Upper lobe of right lung (tissue), 1 donor: ENCODE measurements at regions not wholly inside any gene's neighbourhood (a gene's known extent, or its start where the extent isn't known, plus 50 kb on each side); places are given as distances from the start of the nearest gene placed in this dataset.
A peak's percentile ranks its signal among the peaks of the same experiment; 100 is the strongest.

Experiments used
- ATAC-seq: fragments of 200-7000 bp; cut with Tn5 transposase; one replicate; pipeline ENCODE4 v1.9.1; 2020; ENCODE audit warnings: mild to moderate bottlenecking, moderate library complexity
- DNase-seq: peaks from one replicate; pipeline ENCODE4 v3.0.0-alpha.2; 2020
- H3K27ac ChIP-seq: fragments of 200-600 bp; one replicate; pipeline ENCODE4 v1.8.0; 2022
- H3K27me3 ChIP-seq: fragments of 200-600 bp; one replicate; pipeline ENCODE4 v1.8.0; 2022; ENCODE audit warnings: mild to moderate bottlenecking
- H3K36me3 ChIP-seq: fragments of 200-600 bp; one replicate; pipeline ENCODE4 v1.8.0; 2022
- H3K4me1 ChIP-seq: fragments of 200-600 bp; one replicate; pipeline ENCODE4 v1.8.0; 2022
- H3K4me3 ChIP-seq: fragments of 200-600 bp; one replicate; pipeline ENCODE4 v1.8.0; 2022; ENCODE audit warnings: mild to moderate bottlenecking
- H3K9me3 ChIP-seq: fragments of 200-600 bp; one replicate; pipeline ENCODE4 v1.8.0; 2022
- intact Hi-C: fragments of 100-400 bp; cut with DNase I; formaldehyde crosslinking; loops from one replicate; pipeline ENCODE4 v1.11.0; 2022
- TF ChIP-seq, protein P1 (sequence below): fragments of 200-600 bp; IDR thresholded peaks from one replicate; pipeline ENCODE4 v1.8.0; 2022; ENCODE audit warnings: antibody characterized with exemption
- donor health status: DM: no; HTN: yes; CAD: no; lungs with severe emphysema.

DNA sequence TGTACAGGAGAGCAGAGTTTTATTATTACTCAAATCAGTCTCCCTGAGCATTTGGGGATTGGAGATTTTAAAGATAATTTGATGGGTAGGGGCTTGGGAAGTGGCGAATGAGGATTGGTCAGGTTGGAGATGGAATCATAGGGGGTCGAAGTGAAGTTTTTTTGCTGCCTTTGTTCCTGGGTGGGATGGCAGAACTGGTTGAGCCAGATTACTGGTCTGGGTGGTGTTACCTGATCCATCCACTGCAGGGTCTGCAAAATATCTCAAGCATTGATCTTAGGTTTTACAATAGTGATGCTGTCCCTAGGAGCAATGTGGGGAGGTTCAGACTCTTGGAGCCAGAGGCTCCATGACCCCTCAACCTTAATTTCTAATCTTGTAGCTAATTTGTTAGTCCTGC lies 108.8 kb downstream of the BACH1 start:
- H3K27me3 ChIP-seq: no peaks in the 10 kb centered on the region
- H3K9me3 ChIP-seq: no peaks in the 10 kb centered on the region
- intact Hi-C loops: no loop called here
- ATAC-seq (no peak), DNase-seq (no peak)
- no peaks in the 10 kb centered on the region for H3K36me3 ChIP-seq
- H3K4me1 ChIP-seq: no peaks in the 10 kb centered on the region
- TF ChIP-seq, protein P1, sequence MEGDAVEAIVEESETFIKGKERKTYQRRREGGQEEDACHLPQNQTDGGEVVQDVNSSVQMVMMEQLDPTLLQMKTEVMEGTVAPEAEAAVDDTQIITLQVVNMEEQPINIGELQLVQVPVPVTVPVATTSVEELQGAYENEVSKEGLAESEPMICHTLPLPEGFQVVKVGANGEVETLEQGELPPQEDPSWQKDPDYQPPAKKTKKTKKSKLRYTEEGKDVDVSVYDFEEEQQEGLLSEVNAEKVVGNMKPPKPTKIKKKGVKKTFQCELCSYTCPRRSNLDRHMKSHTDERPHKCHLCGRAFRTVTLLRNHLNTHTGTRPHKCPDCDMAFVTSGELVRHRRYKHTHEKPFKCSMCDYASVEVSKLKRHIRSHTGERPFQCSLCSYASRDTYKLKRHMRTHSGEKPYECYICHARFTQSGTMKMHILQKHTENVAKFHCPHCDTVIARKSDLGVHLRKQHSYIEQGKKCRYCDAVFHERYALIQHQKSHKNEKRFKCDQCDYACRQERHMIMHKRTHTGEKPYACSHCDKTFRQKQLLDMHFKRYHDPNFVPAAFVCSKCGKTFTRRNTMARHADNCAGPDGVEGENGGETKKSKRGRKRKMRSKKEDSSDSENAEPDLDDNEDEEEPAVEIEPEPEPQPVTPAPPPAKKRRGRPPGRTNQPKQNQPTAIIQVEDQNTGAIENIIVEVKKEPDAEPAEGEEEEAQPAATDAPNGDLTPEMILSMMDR: no peak
- no peak overlapping the region for H3K27ac ChIP-seq
- H3K4me3 ChIP-seq: no peak overlapping the region

DNA sequence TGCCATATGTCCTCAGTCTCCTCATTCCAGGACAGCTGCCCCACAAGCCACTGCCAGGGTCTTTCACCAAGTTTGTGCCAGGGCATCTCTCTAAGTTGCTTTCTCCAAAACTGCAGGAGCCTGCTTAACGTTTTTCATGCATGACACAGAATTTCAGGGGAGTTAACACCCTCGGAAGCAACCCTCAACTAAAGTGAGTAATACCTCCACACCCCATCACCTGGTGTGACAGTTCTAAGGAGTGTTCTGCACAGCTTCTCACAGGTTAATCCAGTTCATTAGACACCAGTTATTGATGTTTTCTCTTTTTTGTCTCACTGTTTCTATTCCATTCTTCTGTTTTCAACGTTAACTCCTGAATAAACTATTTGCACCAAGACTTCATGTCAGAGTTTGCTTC lies 115.0 kb downstream of the BACH1 start:
- DNase-seq (no peak), ATAC-seq (no peak)
- Histone ChIP-seq H3K36me3 (no peaks in the 10 kb centered on the region), H3K9me3 (no peaks in the 10 kb centered on the region), H3K4me1 (no peaks in the 10 kb centered on the region), H3K27me3 (no peaks in the 10 kb centered on the region), H3K27ac (no peak overlapping the region), H3K4me3 (no peak overlapping the region)
- TF ChIP-seq, protein P1: no peak
- intact Hi-C loops: no loop called here

DNA sequence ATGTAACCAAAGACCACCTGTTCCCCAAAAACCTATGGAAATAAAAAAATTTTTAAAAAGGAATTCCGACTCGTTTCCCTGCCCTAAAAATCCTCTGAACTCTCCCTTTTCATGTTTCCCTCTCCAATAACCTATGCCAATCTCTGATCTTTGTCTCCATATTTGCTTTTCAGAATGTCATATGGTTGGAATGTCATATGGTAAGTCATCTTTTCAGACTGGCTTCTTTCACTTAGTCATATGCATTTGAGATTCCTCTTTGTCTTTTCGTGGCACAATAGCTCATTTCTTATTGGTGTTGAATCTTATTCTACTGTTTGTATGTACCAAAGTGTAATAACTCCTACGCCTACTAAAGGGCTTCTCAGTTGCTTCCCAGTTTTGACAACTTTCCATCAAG lies 117.5 kb downstream of the BACH1 start:
- Histone ChIP-seq H3K4me1 (no peaks in the 10 kb centered on the region), H3K27me3 (no peaks in the 10 kb centered on the region), H3K27ac (no peak overlapping the region), H3K4me3 (no peak overlapping the region), H3K9me3 (no peaks in the 10 kb centered on the region), H3K36me3 (no peaks in the 10 kb centered on the region)
- TF ChIP-seq, protein P1: no peak
- no peak for ATAC-seq
- DNase-seq: no peak
- intact Hi-C loops: no loop called here

GRCh38 chr21:29418813-29419212 lies 120.1 kb downstream of the BACH1 start:
- H3K27ac ChIP-seq: no peak overlapping the region
- intact Hi-C loops: no loop called here
- DNase-seq (no peak), ATAC-seq (no peak)
- TF ChIP-seq, protein P1: no peak
- H3K36me3 ChIP-seq: no peaks in the 10 kb centered on the region
- no peak overlapping the region for H3K4me3 ChIP-seq
- H3K9me3 ChIP-seq: no peaks in the 10 kb centered on the region
- H3K27me3 ChIP-seq: no peaks in the 10 kb centered on the region
- H3K4me1 ChIP-seq: no peaks in the 10 kb centered on the region

DNA sequence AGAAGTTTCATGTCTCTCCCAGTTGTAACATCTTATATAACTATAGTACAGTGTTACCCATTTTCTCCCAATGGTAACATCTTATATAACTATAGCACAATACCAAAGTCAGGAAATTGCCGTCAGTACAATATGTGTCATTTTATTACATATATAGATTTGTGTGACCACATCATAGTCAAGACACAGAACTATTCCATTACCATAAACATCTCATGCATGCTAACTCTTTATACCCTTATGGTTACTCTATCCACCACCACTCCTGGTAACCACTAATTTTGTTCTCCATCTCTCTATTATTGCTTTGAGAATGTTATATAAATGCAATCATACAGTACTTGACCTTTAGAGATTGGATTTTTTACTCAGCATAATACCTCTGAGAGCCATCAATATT lies 120.7 kb downstream of the BACH1 start:
- ATAC-seq (no peak), DNase-seq (no peak)
- no peaks in the 10 kb centered on the region for H3K36me3 ChIP-seq
- intact Hi-C loops: no loop called here
- H3K4me3 ChIP-seq: no peak overlapping the region
- H3K9me3 ChIP-seq: no peaks in the 10 kb centered on the region
- no peaks in the 10 kb centered on the region for H3K27me3 ChIP-seq
- TF ChIP-seq, protein P1: no peak
- H3K27ac ChIP-seq: no peak overlapping the region
- H3K4me1 ChIP-seq: no peaks in the 10 kb centered on the region

DNA sequence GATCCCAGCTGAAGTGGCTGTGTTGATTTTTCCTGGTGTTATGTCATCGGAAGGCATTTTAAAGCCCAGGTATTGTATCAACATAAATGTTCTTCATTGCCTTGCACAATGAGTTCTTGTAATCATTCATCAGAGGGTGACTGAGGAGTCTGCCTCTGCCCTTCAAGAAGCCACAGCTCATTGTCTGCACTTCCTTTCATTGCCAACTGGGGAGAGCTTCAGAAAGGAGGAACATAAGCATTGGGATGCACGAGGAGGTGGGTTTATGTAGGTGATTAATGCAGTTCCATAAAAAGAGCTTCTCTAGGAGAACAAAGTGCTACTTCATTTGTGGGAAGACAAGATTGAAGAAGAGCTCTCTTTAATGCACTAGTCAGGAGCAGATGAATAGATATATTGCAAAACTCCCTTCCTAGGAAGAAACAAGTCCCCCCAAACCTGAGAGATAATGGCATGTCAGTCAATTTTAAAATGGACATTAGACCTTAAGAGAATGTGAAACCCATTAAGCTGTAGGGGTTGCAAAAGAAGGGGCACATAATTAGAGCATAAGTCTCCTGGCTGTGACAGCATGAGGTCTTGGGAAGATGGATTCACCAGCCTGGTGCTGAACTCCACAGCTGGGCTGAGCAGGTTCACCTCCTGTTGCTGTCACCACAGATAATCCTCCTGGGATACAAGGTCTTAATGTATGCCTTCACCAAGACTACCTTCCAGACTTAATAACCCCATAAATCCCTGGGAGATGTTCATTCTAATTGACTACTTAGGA lies 124.6 kb downstream of the BACH1 start:
- TF ChIP-seq, protein P1: no peak

More for the DNA sequence above, 124.6 kb downstream of the BACH1 start:
- DNase-seq (no peak), ATAC-seq (peak; percentile 33)
- Histone ChIP-seq H3K4me3 (no peak overlapping the region), H3K4me1 (no peaks in the 10 kb centered on the region), H3K27ac (no peak overlapping the region), H3K27me3 (no peaks in the 10 kb centered on the region), H3K9me3 (no peaks in the 10 kb centered on the region), H3K36me3 (no peaks in the 10 kb centered on the region)
- intact Hi-C loops: no loop called here
